GM23338 (cell line): ENCODE measurements at regions not wholly inside any gene's neighbourhood (a gene's known extent, or its start where the extent isn't known, plus 50 kb on each side); places are given as distances from the start of the nearest gene placed in this dataset.

Source experiments
- ATAC-seq: fragments of 200-7000 bp; cut with Tn5 transposase; 3 replicates; pipeline ENCODE4 v1.9.1; 2020
- DNase-seq: peaks from one replicate; pipeline ENCODE4 v3.0.0-alpha.2; 2015; ENCODE audit warnings: low spot score
- H2AFZ ChIP-seq: fragments of 200-600 bp; sonication (generic); 2 replicates; pipeline ENCODE4 v1.8.0; 2016; ENCODE audit warnings: antibody characterized with exemption, mild to moderate bottlenecking, moderate library complexity
- H3F3A ChIP-seq: fragments of 200-600 bp; sonication (generic); replicated peaks from 2 replicates; pipeline ENCODE4 v1.8.0; 2017; ENCODE audit warnings: antibody characterized with exemption, mixed run types, low read depth
- H3K27ac ChIP-seq: fragments of 200-600 bp; sonication (generic); 2 replicates; pipeline ENCODE4 v1.6.1; 2016; ENCODE audit warnings: low read depth
- H3K27me3 ChIP-seq: fragments of 200-600 bp; sonication (generic); 2 replicates; pipeline ENCODE4 v1.8.0; 2016; ENCODE audit warnings: mild to moderate bottlenecking, mixed run types, moderate library complexity; ENCODE audit not compliant: insufficient read depth
- H3K36me3 ChIP-seq: fragments of 200-600 bp; sonication (generic); 2 replicates; pipeline ENCODE4 v1.8.0; 2016; ENCODE audit warnings: mild to moderate bottlenecking; ENCODE audit not compliant: insufficient read depth
- H3K4me1 ChIP-seq: fragments of 200-600 bp; sonication (generic); 2 replicates; pipeline ENCODE4 v1.8.0; 2016; ENCODE audit warnings: mild to moderate bottlenecking, moderate library complexity; ENCODE audit not compliant: insufficient read depth
- H3K4me2 ChIP-seq: fragments of 200-600 bp; sonication (generic); 2 replicates; pipeline ENCODE4 v1.7.1; 2017; ENCODE audit warnings: mixed run types
- H3K4me3 ChIP-seq: fragments of 200-600 bp; sonication (generic); 2 replicates; pipeline ENCODE4 v1.6.1; 2016; ENCODE audit warnings: mixed run types
- H3K79me2 ChIP-seq: fragments of 200-600 bp; sonication (generic); replicated peaks from 2 replicates; pipeline ENCODE4 v1.8.0; 2017; ENCODE audit warnings: mild to moderate bottlenecking; ENCODE audit not compliant: insufficient read depth
- H3K9me2 ChIP-seq: fragments of 200-600 bp; sonication (generic); 2 replicates; pipeline ENCODE4 v1.8.0; 2017; ENCODE audit not compliant: insufficient read depth
- H4K20me1 ChIP-seq: fragments of 200-600 bp; sonication (generic); replicated peaks from 2 replicates; pipeline ENCODE4 v1.8.0; 2017; ENCODE audit warnings: mild to moderate bottlenecking; ENCODE audit not compliant: insufficient read depth
- H3K27ac Mint-ChIP-seq: 2 replicates; pipeline ENCODE4 v1.8.0; 2020; ENCODE audit warnings: inconsistent platforms, mild to moderate bottlenecking, moderate library complexity, mixed read lengths
- H3K27me3 Mint-ChIP-seq: 3 replicates; pipeline ENCODE4 v1.8.0; 2022; ENCODE audit warnings: low read depth, mild to moderate bottlenecking, moderate library complexity, mixed read lengths, inconsistent platforms; ENCODE audit not compliant: insufficient read depth, poor library complexity
- H3K36me3 Mint-ChIP-seq: 3 replicates; pipeline ENCODE4 v1.8.0; 2021; ENCODE audit warnings: low read depth, mild to moderate bottlenecking, inconsistent platforms, moderate library complexity, mixed read lengths
- H3K4me1 Mint-ChIP-seq: 3 replicates; pipeline ENCODE4 v1.8.0; 2020; ENCODE audit warnings: mild to moderate bottlenecking, inconsistent platforms, mixed read lengths
- H3K4me3 Mint-ChIP-seq: 3 replicates; pipeline ENCODE4 v1.8.0; 2021; ENCODE audit warnings: moderate library complexity, mild to moderate bottlenecking, inconsistent platforms, mixed read lengths
- H3K9me3 Mint-ChIP-seq: 3 replicates; pipeline ENCODE4 v1.8.0; 2020; ENCODE audit warnings: moderate library complexity, mild to moderate bottlenecking, inconsistent platforms, mixed read lengths
- CREB1 ChIP-seq: fragments of 250-450 bp; sonication (Bioruptor Pico); IDR thresholded peaks from 2 replicates; pipeline ENCODE4 v1.5.0; 2020; ENCODE audit warnings: low read depth, mild to moderate bottlenecking, moderate library complexity
- EZH2 ChIP-seq: fragments of 200-600 bp; sonication (generic); IDR thresholded peaks from one replicate; pipeline ENCODE4 v1.8.0; 2017; ENCODE audit warnings: antibody characterized with exemption, mild to moderate bottlenecking, low read depth; ENCODE audit not compliant: unreplicated experiment
- EZH2phosphoT487 ChIP-seq: fragments of 200-600 bp; sonication (generic); IDR thresholded peaks from one replicate; pipeline ENCODE4 v1.8.1; 2018; ENCODE audit warnings: antibody characterized with exemption; ENCODE audit not compliant: unreplicated experiment
- JUNB ChIP-seq: IDR thresholded peaks from one replicate; pipeline ENCODE4 v1.6.1; 2016; ENCODE audit warnings: antibody characterized with exemption; ENCODE audit not compliant: unreplicated experiment
- NANOG ChIP-seq: IDR thresholded peaks from 2 replicates; pipeline ENCODE4 v1.6.1; 2016; ENCODE audit warnings: antibody characterized with exemption, borderline replicate concordance
- POLR2AphosphoS5 ChIP-seq: IDR thresholded peaks from 2 replicates; pipeline ENCODE4 v1.6.1; 2016; ENCODE audit warnings: antibody characterized with exemption, low read depth
- STAT1 ChIP-seq: IDR thresholded peaks from one replicate; pipeline ENCODE4 v1.6.1; 2016; ENCODE audit warnings: antibody characterized with exemption; ENCODE audit not compliant: unreplicated experiment
- ZNF114 ChIP-seq: fragments of 250-450 bp; sonication (Bioruptor Pico); IDR thresholded peaks from 2 replicates; pipeline ENCODE4 v1.5.0; 2020; ENCODE audit warnings: mild to moderate bottlenecking, moderate library complexity
- ZNF331 ChIP-seq: fragments of 250-450 bp; sonication (Bioruptor Pico); IDR thresholded peaks from 2 replicates; pipeline ENCODE4 v1.5.0; 2020; ENCODE audit warnings: low read depth, mild to moderate bottlenecking, moderate library complexity
- TF ChIP-seq, protein P1 (sequence below): IDR thresholded peaks from one replicate; pipeline ENCODE4 v1.6.1; 2018; ENCODE audit warnings: antibody characterized with exemption; ENCODE audit not compliant: unreplicated experiment
- TF ChIP-seq, protein P2 (sequence below), 2 experiments: fragments of 200-600 bp in 1 of 2; sonication (generic) in 1 of 2; conservative IDR thresholded peaks; 2 replicates each; pipeline versions ENCODE4 v1.5.1 to v1.6.1; 2016 to 2017; ENCODE audit warnings: antibody characterized with exemption in 2 of 2, low read depth in 2 of 2, mild to moderate bottlenecking in 2 of 2, moderate library complexity in 1 of 2
- TF ChIP-seq, protein P3 (sequence below): fragments of 250-450 bp; sonication (Bioruptor Pico); IDR thresholded peaks from 2 replicates; pipeline ENCODE4 v1.5.0; 2020; ENCODE audit warnings: mild to moderate bottlenecking, moderate library complexity
- TF ChIP-seq, protein P4 (sequence below): IDR thresholded peaks from 2 replicates; pipeline ENCODE4 v1.6.1; 2016; ENCODE audit warnings: antibody characterized with exemption

DNA sequence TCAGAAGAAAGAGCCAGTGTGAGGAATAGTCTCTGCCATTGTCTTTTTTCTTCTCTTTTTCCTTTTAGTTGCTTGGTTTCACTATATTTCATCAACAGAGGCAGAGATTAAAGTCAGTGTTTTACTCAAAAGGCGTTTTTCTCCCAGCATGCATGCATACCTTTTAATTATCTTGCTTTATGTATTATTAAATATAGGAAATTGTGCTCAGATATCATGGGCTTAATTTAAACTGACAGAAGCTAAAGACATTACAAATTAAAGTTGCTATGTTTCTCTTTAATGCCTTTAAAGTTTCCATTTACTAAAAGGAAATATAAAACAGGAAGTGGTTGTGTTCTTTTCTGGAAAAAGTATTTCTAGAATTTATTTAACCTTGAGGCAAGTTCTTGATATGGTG lies 223.3 kb upstream of the ATP5MC3 start (continued):
- TF ChIP-seq EZH2phosphoT487 (no peak), ZNF331 (CRISPR knock-in tag) (no peak)

DNA sequence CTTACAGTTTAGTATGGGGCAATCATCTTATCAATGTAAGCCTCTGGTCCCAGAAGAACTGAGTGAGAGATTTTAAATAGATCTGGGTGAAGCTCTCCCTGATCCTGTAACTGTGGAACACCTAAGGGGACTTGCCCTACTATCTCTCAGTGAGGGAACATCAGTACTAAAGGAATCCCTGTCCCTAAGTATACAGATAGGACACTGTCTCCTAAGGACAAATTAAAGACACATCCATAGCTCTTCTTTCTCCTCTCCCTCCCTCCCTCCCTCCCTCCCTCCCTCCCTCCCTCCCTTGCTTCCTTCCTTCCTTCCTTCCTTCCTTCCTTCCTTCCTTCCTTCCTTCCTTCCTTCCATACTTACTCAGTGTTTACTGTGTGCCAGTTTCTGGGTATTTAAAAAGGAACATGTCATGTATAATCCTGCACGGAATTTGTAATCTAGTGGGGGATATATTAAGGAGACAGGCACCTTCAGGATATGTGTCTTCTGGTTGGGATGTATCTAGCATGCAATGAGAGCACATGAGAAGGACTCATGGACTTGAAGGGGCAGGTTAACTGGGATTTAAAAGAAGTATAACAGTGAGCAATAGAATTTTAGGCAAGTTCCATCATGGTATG lies 222.2 kb upstream of the ATP5MC3 start:
- no peaks in the 10 kb centered on the region for H3K4me1 Mint-ChIP-seq

More for the DNA sequence above, 222.2 kb upstream of the ATP5MC3 start:
- ATAC-seq (no peak), DNase-seq (no peak)
- Mint-ChIP-seq H3K9me3 (no peaks in the 10 kb centered on the region), H3K27me3 (peaks cover 2% of the 10 kb centered on the region), H3K4me3 (no peak overlapping the region), H3K27ac (no peak overlapping the region), H3K36me3 (no peaks in the 10 kb centered on the region)
- Histone ChIP-seq H3K4me2 (no peak overlapping the region), H3K4me1 (no peaks in the 10 kb centered on the region), H3K79me2 (no peaks in the 10 kb centered on the region), H2AFZ (no peak overlapping the region), H3K27me3 (no peaks in the 10 kb centered on the region), H3K36me3 (no peaks in the 10 kb centered on the region), H4K20me1 (no peaks in the 10 kb centered on the region; the same call in 1 of the 2 replicates), H3K9me2 (0 out of 2 replicates have a peak, but pooled peaks cover 2% of the 10 kb centered on the region), H3K27ac (no peak overlapping the region), H3K4me3 (no peak overlapping the region), H3F3A (no peaks in the 10 kb centered on the region)
- TF ChIP-seq EZH2phosphoT487 (no peak), JUNB (no peak), STAT1 (no peak), EZH2 (no peak), ZNF114 (CRISPR knock-in tag) (no peak), CREB1 (CRISPR knock-in tag) (no peak), POLR2AphosphoS5 (no peak), ZNF331 (CRISPR knock-in tag) (no peak), NANOG (no peak)
- TF ChIP-seq, protein P1, sequence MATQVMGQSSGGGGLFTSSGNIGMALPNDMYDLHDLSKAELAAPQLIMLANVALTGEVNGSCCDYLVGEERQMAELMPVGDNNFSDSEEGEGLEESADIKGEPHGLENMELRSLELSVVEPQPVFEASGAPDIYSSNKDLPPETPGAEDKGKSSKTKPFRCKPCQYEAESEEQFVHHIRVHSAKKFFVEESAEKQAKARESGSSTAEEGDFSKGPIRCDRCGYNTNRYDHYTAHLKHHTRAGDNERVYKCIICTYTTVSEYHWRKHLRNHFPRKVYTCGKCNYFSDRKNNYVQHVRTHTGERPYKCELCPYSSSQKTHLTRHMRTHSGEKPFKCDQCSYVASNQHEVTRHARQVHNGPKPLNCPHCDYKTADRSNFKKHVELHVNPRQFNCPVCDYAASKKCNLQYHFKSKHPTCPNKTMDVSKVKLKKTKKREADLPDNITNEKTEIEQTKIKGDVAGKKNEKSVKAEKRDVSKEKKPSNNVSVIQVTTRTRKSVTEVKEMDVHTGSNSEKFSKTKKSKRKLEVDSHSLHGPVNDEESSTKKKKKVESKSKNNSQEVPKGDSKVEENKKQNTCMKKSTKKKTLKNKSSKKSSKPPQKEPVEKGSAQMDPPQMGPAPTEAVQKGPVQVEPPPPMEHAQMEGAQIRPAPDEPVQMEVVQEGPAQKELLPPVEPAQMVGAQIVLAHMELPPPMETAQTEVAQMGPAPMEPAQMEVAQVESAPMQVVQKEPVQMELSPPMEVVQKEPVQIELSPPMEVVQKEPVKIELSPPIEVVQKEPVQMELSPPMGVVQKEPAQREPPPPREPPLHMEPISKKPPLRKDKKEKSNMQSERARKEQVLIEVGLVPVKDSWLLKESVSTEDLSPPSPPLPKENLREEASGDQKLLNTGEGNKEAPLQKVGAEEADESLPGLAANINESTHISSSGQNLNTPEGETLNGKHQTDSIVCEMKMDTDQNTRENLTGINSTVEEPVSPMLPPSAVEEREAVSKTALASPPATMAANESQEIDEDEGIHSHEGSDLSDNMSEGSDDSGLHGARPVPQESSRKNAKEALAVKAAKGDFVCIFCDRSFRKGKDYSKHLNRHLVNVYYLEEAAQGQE, result no peak
- TF ChIP-seq, protein P2, sequence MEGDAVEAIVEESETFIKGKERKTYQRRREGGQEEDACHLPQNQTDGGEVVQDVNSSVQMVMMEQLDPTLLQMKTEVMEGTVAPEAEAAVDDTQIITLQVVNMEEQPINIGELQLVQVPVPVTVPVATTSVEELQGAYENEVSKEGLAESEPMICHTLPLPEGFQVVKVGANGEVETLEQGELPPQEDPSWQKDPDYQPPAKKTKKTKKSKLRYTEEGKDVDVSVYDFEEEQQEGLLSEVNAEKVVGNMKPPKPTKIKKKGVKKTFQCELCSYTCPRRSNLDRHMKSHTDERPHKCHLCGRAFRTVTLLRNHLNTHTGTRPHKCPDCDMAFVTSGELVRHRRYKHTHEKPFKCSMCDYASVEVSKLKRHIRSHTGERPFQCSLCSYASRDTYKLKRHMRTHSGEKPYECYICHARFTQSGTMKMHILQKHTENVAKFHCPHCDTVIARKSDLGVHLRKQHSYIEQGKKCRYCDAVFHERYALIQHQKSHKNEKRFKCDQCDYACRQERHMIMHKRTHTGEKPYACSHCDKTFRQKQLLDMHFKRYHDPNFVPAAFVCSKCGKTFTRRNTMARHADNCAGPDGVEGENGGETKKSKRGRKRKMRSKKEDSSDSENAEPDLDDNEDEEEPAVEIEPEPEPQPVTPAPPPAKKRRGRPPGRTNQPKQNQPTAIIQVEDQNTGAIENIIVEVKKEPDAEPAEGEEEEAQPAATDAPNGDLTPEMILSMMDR (conservative IDR thresholded peaks at IDR 0.05; ENCODE audit: low read depth in 2 of 2), result no peak
- TF ChIP-seq, protein P3, sequence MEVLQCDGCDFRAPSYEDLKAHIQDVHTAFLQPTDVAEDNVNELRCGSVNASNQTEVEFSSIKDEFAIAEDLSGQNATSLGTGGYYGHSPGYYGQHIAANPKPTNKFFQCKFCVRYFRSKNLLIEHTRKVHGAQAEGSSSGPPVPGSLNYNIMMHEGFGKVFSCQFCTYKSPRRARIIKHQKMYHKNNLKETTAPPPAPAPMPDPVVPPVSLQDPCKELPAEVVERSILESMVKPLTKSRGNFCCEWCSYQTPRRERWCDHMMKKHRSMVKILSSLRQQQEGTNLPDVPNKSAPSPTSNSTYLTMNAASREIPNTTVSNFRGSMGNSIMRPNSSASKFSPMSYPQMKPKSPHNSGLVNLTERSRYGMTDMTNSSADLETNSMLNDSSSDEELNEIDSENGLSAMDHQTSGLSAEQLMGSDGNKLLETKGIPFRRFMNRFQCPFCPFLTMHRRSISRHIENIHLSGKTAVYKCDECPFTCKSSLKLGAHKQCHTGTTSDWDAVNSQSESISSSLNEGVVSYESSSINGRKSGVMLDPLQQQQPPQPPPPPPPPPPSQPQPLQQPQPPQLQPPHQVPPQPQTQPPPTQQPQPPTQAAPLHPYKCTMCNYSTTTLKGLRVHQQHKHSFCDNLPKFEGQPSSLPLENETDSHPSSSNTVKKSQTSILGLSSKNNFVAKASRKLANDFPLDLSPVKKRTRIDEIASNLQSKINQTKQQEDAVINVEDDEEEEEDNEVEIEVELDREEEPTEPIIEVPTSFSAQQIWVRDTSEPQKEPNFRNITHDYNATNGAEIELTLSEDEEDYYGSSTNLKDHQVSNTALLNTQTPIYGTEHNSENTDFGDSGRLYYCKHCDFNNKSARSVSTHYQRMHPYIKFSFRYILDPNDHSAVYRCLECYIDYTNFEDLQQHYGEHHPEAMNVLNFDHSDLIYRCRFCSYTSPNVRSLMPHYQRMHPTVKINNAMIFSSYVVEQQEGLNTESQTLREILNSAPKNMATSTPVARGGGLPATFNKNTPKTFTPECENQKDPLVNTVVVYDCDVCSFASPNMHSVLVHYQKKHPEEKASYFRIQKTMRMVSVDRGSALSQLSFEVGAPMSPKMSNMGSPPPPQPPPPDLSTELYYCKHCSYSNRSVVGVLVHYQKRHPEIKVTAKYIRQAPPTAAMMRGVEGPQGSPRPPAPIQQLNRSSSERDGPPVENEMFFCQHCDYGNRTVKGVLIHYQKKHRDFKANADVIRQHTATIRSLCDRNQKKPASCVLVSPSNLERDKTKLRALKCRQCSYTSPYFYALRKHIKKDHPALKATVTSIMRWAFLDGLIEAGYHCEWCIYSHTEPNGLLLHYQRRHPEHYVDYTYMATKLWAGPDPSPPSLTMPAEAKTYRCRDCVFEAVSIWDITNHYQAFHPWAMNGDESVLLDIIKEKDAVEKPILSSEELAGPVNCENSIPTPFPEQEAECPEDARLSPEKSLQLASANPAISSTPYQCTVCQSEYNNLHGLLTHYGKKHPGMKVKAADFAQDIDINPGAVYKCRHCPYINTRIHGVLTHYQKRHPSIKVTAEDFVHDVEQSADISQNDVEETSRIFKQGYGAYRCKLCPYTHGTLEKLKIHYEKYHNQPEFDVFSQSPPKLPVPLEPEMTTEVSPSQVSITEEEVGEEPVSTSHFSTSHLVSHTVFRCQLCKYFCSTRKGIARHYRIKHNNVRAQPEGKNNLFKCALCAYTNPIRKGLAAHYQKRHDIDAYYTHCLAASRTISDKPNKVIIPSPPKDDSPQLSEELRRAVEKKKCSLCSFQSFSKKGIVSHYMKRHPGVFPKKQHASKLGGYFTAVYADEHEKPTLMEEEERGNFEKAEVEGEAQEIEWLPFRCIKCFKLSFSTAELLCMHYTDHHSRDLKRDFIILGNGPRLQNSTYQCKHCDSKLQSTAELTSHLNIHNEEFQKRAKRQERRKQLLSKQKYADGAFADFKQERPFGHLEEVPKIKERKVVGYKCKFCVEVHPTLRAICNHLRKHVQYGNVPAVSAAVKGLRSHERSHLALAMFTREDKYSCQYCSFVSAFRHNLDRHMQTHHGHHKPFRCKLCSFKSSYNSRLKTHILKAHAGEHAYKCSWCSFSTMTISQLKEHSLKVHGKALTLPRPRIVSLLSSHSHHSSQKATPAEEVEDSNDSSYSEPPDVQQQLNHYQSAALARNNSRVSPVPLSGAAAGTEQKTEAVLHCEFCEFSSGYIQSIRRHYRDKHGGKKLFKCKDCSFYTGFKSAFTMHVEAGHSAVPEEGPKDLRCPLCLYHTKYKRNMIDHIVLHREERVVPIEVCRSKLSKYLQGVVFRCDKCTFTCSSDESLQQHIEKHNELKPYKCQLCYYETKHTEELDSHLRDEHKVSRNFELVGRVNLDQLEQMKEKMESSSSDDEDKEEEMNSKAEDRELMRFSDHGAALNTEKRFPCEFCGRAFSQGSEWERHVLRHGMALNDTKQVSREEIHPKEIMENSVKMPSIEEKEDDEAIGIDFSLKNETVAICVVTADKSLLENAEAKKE (CRISPR knock-in tag), result no peak
- TF ChIP-seq, protein P4, sequence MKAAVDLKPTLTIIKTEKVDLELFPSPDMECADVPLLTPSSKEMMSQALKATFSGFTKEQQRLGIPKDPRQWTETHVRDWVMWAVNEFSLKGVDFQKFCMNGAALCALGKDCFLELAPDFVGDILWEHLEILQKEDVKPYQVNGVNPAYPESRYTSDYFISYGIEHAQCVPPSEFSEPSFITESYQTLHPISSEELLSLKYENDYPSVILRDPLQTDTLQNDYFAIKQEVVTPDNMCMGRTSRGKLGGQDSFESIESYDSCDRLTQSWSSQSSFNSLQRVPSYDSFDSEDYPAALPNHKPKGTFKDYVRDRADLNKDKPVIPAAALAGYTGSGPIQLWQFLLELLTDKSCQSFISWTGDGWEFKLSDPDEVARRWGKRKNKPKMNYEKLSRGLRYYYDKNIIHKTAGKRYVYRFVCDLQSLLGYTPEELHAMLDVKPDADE, result no peak
